ENCODE measurements at regions not wholly inside any gene's neighbourhood (a gene's known extent, or its start where the extent isn't known, plus 50 kb on each side); places are given as distances from the start of the nearest gene placed in this dataset.

- Histone ChIP-seq H3K36me3 (ENCODE audit: insufficient read depth, low read length) (no peaks in the 10 kb centered on the region), H3K4me1 (ENCODE audit: insufficient read depth, low read length) (no peaks in the 10 kb centered on the region), H3K27ac (ENCODE audit: low read length) (no peak overlapping the region), H3K4me3 (ENCODE audit: low read depth in 1 of 2, low read length in 2 of 2) (no peak overlapping the region), H3K4me2 (ENCODE audit: insufficient read depth, low read length) (no peak overlapping the region), H3K27me3 (ENCODE audit: insufficient read depth, low read length, poor library complexity) (no peaks in the 10 kb centered on the region), H3K9me3 (ENCODE audit: insufficient read depth, low read length, severe bottlenecking) (no peaks in the 10 kb centered on the region), H3K9ac (ENCODE audit: low read depth, low read length) (no peak overlapping the region), H2AFZ (ENCODE audit: low read depth, low read length) (no peak overlapping the region), H4K20me1 (ENCODE audit: insufficient read depth, low read length) (no peaks in the 10 kb centered on the region), H3K79me2 (ENCODE audit: insufficient read depth, low read length) (no peaks in the 10 kb centered on the region)
- TF ChIP-seq EZH2 (IDR thresholded peaks at IDR 0.05; ENCODE audit: borderline replicate concordance, low read depth, low read length, severe bottlenecking) (no peak), CTCF (IDR thresholded peaks at IDR 0.05; ENCODE audit: borderline replicate concordance, extremely low read depth, low read length, poor library complexity, severe bottlenecking) (no peak)
- ATAC-seq (ENCODE audit: insufficient read depth, low read depth) (no peak), DNase-seq (no peak)
Measured at GRCh38 chr2:5188636-5189035, 503.5 kb upstream of the SOX11 start.

- H3K4me2 ChIP-seq (ENCODE audit: insufficient read depth, low read length) = no peak overlapping the region
- no peak for DNase-seq
- H2AFZ ChIP-seq (ENCODE audit: low read depth, low read length) = no peak overlapping the region
- no peaks in the 10 kb centered on the region for H3K27me3 ChIP-seq (ENCODE audit: insufficient read depth, low read length, poor library complexity)
- no peaks in the 10 kb centered on the region for H3K79me2 ChIP-seq (ENCODE audit: insufficient read depth, low read length)
- H3K27ac ChIP-seq (ENCODE audit: low read length) = no peak overlapping the region
- H3K4me1 ChIP-seq (ENCODE audit: insufficient read depth, low read length) = no peaks in the 10 kb centered on the region
- no peak overlapping the region for H3K4me3 ChIP-seq (ENCODE audit: low read depth in 1 of 2, low read length in 2 of 2)
- H3K9ac ChIP-seq (ENCODE audit: low read depth, low read length) = no peak overlapping the region
- no peak for TF ChIP-seq EZH2 (IDR thresholded peaks at IDR 0.05; ENCODE audit: borderline replicate concordance, low read depth, low read length, severe bottlenecking)
- no peak for TF ChIP-seq CTCF (IDR thresholded peaks at IDR 0.05; ENCODE audit: borderline replicate concordance, extremely low read depth, low read length, poor library complexity, severe bottlenecking)
- no peaks in the 10 kb centered on the region for H4K20me1 ChIP-seq (ENCODE audit: insufficient read depth, low read length)
- H3K36me3 ChIP-seq (ENCODE audit: insufficient read depth, low read length) = no peaks in the 10 kb centered on the region
- no peak for ATAC-seq (ENCODE audit: insufficient read depth, low read depth)
- H3K9me3 ChIP-seq (ENCODE audit: insufficient read depth, low read length, severe bottlenecking) = no peaks in the 10 kb centered on the region
Measured at GRCh38 chr2:5190023-5190422, 502.2 kb upstream of the SOX11 start.

- no peak overlapping the region for H3K4me3 ChIP-seq (ENCODE audit: low read depth in 1 of 2, low read length in 2 of 2)
- no peak overlapping the region for H3K9ac ChIP-seq (ENCODE audit: low read depth, low read length)
- H3K4me1 ChIP-seq (ENCODE audit: insufficient read depth, low read length) = peaks cover 3% of the 10 kb centered on the region; the same call in 1 of the 2 replicates
- no peak overlapping the region for H2AFZ ChIP-seq (ENCODE audit: low read depth, low read length)
- TF ChIP-seq CTCF (IDR thresholded peaks at IDR 0.05; ENCODE audit: borderline replicate concordance, extremely low read depth, low read length, poor library complexity, severe bottlenecking) (no peak), EZH2 (IDR thresholded peaks at IDR 0.05; ENCODE audit: borderline replicate concordance, low read depth, low read length, severe bottlenecking) (no peak)
- H3K36me3 ChIP-seq (ENCODE audit: insufficient read depth, low read length) = no peaks in the 10 kb centered on the region
- H3K27me3 ChIP-seq (ENCODE audit: insufficient read depth, low read length, poor library complexity) = no peaks in the 10 kb centered on the region
- no peak overlapping the region for H3K4me2 ChIP-seq (ENCODE audit: insufficient read depth, low read length)
- no peak for DNase-seq
- no peaks in the 10 kb centered on the region for H3K79me2 ChIP-seq (ENCODE audit: insufficient read depth, low read length)
- H3K27ac ChIP-seq (ENCODE audit: low read length) = no peak overlapping the region
- no peaks in the 10 kb centered on the region for H3K9me3 ChIP-seq (ENCODE audit: insufficient read depth, low read length, severe bottlenecking)
- no peak for ATAC-seq (ENCODE audit: insufficient read depth, low read depth)
- no peaks in the 10 kb centered on the region for H4K20me1 ChIP-seq (ENCODE audit: insufficient read depth, low read length)
Measured at GRCh38 chr2:5195636-5196035, 496.5 kb upstream of the SOX11 start.

Data from DND-41 (cell line).